ENCODE measurements at regions not wholly inside any gene's neighbourhood (a gene's known extent, or its start where the extent isn't known, plus 50 kb on each side); places are given as distances from the start of the nearest gene placed in this dataset.

DNA sequence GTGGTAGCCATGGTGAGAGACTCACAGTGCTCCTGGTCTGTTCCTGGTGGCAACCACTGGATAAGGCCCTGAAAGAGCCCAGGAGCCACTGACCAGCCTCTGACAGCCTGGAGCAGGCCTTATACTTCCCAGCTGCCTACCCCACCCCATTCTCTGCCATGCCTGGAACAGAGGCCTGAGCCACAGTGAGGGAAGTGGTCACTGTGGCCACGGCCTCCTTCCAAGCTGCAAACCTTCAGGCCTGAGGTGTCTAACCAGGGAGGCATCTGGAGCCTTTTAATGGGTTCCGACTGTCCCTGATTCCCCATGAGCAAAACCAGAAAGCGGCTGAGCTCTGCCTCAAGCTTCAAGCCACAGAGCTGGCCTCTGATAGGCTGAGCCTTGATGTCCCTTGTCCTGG, 113.0 kb upstream of the SIRPA start:
- peaks cover 10% of the 10 kb centered on the region for H3K27me3 Mint-ChIP-seq (ENCODE audit: unreplicated experiment)
- peaks cover 10% of the 10 kb centered on the region for H3K36me3 Mint-ChIP-seq (ENCODE audit: low read depth, unreplicated experiment)
- H3K4me3 Mint-ChIP-seq (ENCODE audit: unreplicated experiment): no peak overlapping the region
- peaks cover 36% of the 10 kb centered on the region for H3K4me1 Mint-ChIP-seq (ENCODE audit: unreplicated experiment)
- no peak overlapping the region for H3K27ac Mint-ChIP-seq (ENCODE audit: unreplicated experiment)
- no peaks in the 10 kb centered on the region for H3K9me3 Mint-ChIP-seq (ENCODE audit: unreplicated experiment)
- TF ChIP-seq, protein P1, sequence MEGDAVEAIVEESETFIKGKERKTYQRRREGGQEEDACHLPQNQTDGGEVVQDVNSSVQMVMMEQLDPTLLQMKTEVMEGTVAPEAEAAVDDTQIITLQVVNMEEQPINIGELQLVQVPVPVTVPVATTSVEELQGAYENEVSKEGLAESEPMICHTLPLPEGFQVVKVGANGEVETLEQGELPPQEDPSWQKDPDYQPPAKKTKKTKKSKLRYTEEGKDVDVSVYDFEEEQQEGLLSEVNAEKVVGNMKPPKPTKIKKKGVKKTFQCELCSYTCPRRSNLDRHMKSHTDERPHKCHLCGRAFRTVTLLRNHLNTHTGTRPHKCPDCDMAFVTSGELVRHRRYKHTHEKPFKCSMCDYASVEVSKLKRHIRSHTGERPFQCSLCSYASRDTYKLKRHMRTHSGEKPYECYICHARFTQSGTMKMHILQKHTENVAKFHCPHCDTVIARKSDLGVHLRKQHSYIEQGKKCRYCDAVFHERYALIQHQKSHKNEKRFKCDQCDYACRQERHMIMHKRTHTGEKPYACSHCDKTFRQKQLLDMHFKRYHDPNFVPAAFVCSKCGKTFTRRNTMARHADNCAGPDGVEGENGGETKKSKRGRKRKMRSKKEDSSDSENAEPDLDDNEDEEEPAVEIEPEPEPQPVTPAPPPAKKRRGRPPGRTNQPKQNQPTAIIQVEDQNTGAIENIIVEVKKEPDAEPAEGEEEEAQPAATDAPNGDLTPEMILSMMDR (IDR thresholded peaks at IDR 0.05; ENCODE audit: unreplicated experiment): no peak
- DNase-seq (ENCODE audit: low spot score): no peak

DNA sequence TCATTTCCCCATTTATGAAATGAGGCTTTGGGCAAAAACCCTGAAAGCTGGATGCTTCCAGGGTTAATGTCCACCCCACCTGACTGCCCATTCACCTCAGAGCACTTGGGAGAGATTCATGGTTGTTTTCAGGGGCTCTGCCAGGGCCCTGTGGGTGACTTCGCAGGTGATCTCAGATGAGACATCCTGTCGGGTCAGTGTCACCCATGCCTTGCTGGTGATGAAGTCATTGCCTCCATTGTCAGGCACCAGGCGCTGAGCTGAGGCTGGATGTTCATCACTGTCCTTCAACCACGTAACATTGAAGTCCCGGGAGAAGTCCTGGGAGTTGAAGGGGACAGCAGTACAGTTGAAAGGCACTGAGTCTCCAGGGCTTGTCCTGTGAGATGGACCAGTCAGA, 115.6 kb upstream of the SIRPA start:
- H3K4me3 Mint-ChIP-seq (ENCODE audit: unreplicated experiment): no peak overlapping the region
- peaks cover 4% of the 10 kb centered on the region for H3K27me3 Mint-ChIP-seq (ENCODE audit: unreplicated experiment)
- H3K27ac Mint-ChIP-seq (ENCODE audit: unreplicated experiment): no peak overlapping the region
- DNase-seq (ENCODE audit: low spot score): no peak
- no peaks in the 10 kb centered on the region for H3K9me3 Mint-ChIP-seq (ENCODE audit: unreplicated experiment)
- H3K36me3 Mint-ChIP-seq (ENCODE audit: low read depth, unreplicated experiment): peaks cover 10% of the 10 kb centered on the region
- peaks cover 21% of the 10 kb centered on the region for H3K4me1 Mint-ChIP-seq (ENCODE audit: unreplicated experiment)
- TF ChIP-seq, protein P1 (IDR thresholded peaks at IDR 0.05; ENCODE audit: unreplicated experiment): no peak

DNA sequence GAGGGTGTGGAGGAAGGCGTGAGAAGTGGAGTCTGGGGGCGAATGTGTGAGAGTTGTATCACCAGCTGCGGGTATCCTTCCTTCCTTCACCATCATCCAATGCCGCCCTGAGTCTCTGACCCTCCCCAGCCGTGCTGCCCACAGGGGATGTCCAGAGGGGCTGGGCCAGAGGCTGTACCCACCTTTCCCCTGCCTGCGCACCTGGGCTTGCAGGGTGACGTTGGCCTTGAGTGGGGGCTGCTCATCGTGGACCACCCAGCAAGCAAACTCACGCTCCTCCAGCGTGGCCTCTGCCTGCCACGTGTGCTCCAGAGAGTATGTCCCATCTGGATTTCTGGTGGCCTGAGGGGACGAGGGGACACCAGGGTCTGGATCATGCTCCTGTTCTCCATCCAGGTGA, 116.9 kb upstream of the SIRPA start:
- Mint-ChIP-seq H3K4me3 (ENCODE audit: unreplicated experiment) (no peak overlapping the region), H3K27ac (ENCODE audit: unreplicated experiment) (no peak overlapping the region), H3K9me3 (ENCODE audit: unreplicated experiment) (no peaks in the 10 kb centered on the region), H3K36me3 (ENCODE audit: low read depth, unreplicated experiment) (peaks cover 7% of the 10 kb centered on the region), H3K27me3 (ENCODE audit: unreplicated experiment) (peaks cover 2% of the 10 kb centered on the region), H3K4me1 (ENCODE audit: unreplicated experiment) (peaks cover 17% of the 10 kb centered on the region)
- DNase-seq (ENCODE audit: low spot score): no peak
- TF ChIP-seq, protein P1 (IDR thresholded peaks at IDR 0.05; ENCODE audit: unreplicated experiment): no peak

- peaks cover 9% of the 10 kb centered on the region for H3K36me3 Mint-ChIP-seq (ENCODE audit: low read depth, unreplicated experiment)
These were observed 117.8 kb upstream of the SIRPA start for GRCh38 chr20:1777476-1777820.

GRCh38 chr20:1776681-1777475, 118.3 kb upstream of the SIRPA start:
- Mint-ChIP-seq H3K27me3 (ENCODE audit: unreplicated experiment) (peaks cover 2% of the 10 kb centered on the region), H3K36me3 (ENCODE audit: low read depth, unreplicated experiment) (peaks cover 11% of the 10 kb centered on the region), H3K4me3 (ENCODE audit: unreplicated experiment) (peak overlapping the region; percentile 90)

More at GRCh38 chr20:1777476-1777820, 117.8 kb upstream of the SIRPA start:
- no peak for DNase-seq (ENCODE audit: low spot score)
- Mint-ChIP-seq H3K27ac (ENCODE audit: unreplicated experiment) (no peak overlapping the region), H3K9me3 (ENCODE audit: unreplicated experiment) (no peaks in the 10 kb centered on the region), H3K4me3 (ENCODE audit: unreplicated experiment) (peak overlapping the region; percentile 90), H3K27me3 (ENCODE audit: unreplicated experiment) (peaks cover 2% of the 10 kb centered on the region), H3K4me1 (ENCODE audit: unreplicated experiment) (peaks cover 17% of the 10 kb centered on the region)
- TF ChIP-seq, protein P1 (IDR thresholded peaks at IDR 0.05; ENCODE audit: unreplicated experiment): no peak

More at GRCh38 chr20:1776681-1777475, 118.3 kb upstream of the SIRPA start:
- H3K27ac Mint-ChIP-seq (ENCODE audit: unreplicated experiment): no peak overlapping the region
- peaks cover 17% of the 10 kb centered on the region for H3K4me1 Mint-ChIP-seq (ENCODE audit: unreplicated experiment)
- TF ChIP-seq, protein P1 (IDR thresholded peaks at IDR 0.05; ENCODE audit: unreplicated experiment): peak; percentile 89
- no peaks in the 10 kb centered on the region for H3K9me3 Mint-ChIP-seq (ENCODE audit: unreplicated experiment)
- peak; percentile 94 for DNase-seq (ENCODE audit: low spot score)

Measured in endothelial cell (in vitro differentiated cells).